ENCODE measurements at regions not wholly inside any gene's neighbourhood (a gene's known extent, or its start where the extent isn't known, plus 50 kb on each side); places are given as distances from the start of the nearest gene placed in this dataset.
"Not testable (repeated sequence)": the region's sequence is repeated elsewhere in the genome, so short reads cannot be mapped to it uniquely, and the experiment has no call there.

DNA sequence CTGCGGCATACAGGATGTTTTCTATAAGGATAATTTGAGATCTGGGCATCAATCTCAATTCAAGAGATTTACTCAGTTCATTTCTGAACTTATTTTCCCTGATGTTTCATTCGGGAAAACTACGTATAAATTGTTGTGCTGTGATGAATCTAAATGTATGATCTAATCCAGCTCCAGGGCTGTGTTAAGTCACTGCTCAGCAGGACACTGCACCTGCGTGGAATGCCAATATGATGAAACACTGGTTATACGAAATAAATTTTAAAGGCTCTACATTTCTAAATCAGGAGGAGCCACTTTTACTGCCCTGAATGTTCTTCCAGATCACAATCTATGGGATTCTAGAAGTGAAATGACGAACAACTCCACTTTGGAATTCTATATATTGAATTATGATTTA is 259.0 kb downstream of the HNMT start:
- no peak for FAIRE-seq

DNA sequence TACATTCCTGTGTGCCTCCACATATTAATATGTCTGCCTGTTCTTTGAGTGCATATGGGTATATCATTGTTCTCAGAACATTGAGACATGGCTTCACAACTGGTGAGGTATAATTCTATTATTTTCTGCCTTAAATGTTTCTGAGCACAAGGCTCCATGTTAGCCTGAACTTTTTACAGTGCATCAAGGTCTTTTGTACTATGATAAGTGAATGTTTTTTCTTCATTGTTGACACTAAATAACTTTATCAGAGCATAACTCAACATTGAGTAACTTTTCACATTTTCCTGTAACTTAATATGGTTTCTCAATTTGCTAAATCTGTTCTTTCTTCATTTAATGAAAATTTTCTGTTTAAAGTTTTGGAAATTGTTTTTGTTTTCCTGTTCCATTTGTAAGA is 262.9 kb downstream of the HNMT start:
- FAIRE-seq = no peak

DNA sequence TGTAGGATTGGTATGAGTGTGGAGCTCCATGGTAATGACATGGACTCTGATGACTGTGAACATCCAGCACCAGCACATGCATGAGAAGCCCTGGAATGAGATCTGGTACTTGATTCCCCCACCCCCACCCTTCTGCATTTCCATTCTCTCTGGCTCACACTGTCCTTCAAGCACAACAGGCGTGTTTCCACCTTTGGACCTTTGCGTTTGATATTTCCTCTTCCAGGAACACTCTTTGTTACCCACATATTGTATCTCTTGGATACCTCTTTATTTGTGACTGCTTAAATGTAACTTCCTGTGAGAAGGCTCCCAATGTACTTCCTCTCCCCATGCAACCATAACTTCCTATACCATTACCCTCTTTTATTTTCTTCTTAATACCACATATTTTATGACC is 263.8 kb downstream of the HNMT start:
- no peak for FAIRE-seq

DNA sequence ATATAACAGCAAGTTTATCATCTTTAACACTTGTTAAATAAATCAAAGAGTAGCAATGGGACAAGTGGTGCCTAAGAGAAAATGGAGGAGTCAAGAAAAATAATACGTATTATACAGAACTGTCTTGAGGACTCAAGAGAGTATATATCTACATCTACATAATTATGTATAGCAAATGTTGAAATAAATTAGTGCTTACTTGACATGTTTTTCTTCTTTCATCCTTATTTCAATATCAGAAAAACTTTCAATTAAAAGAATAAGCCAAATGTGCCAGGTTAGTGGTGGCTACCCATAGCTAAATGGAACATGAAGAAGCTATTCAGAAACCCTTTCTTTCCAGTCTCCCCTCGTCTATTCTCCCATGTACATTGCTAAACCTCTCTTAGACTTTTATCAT is 267.3 kb upstream of the SPOPL start:
- no peak for FAIRE-seq

DNA sequence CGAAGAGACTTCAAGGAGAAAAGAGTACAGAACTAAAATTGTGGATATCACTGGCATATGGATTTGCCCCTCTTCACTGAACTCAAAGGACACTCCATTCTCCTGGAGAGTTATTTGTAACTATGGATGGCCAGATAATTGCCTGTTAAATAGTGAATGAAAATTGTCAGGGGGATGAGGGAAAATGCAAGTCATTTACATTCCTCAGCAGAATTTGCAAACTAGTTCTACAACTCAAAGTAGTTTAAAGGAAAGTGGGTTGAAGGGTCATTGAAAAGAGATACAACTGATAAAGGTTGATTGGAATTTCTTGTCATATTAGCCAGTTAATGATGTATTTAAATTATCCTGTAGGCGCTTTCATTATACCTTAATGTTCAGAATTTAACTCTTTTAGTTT is 266.5 kb upstream of the SPOPL start:
- no peak for FAIRE-seq

DNA sequence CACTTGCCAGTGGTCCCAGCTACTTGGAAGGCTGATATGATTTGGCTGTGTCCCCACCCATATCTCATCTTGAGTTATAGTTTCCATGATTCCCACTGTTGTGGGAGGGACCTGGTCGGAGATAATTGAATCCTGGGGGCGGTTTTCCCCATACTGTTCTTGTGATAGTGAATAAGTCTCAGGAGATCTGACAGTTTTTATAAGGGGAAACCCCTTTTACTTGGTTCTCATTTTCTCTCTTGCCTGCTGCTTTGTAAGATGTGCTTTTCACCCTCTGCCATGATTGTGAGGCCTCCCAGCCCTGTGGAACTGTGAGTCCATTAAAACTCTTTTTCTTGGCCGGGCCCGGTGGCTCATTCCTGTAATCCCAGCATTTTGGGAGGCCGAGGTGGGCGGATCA is 265.4 kb upstream of the SPOPL start:
- FAIRE-seq = no peak

DNA sequence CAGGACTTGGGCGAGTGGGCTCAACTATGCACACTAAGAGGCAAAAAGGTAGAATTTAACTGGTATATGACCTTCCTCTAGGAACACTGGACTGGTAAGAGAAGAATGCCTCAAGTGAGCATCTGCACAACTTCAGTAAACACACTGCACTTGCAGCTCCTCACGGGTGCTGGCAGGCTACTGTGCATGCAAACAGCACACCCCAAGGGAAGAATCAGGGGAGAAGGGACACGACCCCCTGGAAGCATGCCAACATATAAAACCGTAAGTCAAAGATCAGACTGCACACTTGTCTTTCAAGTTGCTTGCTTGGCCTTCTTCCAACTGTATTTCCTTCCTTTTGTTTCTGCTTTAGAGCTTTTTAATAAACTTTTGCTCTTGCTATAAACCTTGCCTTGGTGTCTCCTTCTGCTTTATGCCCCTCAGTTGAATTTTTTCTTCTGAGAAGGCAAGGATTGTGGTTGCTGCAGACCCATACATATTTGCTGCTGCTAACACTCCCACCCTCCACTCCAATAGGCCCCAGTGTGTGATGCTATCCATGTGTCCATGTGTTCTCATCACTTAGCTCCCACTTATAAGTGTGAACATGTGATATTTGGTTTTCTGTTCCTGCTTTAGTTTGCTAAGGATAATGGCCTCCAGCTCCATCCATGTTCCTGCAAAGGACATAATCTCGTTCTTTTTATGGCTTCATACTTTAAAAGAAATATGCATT is 263.7 kb upstream of the SPOPL start:
- no peak for FAIRE-seq

DNA sequence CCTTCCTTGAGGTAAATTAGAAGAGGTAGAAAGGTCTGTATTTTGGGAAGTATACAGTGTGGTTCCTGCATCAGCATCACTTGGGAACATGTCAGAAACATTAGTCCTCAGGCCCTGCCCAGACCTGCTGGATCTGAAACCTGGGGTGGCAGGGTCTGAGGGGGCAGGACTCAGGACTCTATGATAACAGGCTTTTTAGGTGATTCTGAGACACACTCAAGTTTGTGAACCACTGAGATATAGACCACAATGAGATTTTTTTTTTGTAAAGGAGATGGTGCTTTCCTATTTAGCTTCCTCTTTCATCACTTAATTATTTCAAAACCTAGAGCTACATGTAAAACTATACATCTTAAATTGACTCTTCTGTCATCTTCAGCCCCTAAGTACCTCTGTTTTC is 262.7 kb upstream of the SPOPL start:
- no peak for FAIRE-seq

DNA sequence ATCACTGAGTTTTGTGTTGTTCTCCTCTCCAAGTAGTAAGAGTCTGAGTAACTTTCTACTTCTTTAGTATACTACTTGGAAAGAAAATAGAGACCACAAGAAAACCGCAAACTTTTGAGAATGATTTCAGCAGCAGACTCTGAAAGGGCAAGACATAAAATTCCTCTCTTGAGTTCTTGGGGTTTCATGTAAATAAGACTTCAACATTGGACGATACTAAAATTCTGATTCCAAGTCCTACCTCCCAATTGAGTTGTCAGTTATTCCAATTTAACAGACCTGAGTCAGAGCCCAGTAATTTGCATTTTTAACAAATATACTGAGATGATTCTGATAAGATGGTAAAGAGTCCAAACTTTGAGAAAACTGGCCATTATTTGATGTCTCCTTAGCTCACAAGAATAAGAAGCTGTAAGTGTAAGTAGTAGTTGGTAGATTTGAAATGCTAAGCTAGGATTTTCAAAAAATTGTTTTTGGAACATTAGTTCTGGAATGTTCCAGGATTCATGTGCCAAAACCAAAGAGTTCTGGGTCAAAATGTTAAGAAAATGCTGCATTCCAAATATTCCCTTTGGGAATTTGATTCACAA is 261.6 kb upstream of the SPOPL start:
- FAIRE-seq = no peak

DNA sequence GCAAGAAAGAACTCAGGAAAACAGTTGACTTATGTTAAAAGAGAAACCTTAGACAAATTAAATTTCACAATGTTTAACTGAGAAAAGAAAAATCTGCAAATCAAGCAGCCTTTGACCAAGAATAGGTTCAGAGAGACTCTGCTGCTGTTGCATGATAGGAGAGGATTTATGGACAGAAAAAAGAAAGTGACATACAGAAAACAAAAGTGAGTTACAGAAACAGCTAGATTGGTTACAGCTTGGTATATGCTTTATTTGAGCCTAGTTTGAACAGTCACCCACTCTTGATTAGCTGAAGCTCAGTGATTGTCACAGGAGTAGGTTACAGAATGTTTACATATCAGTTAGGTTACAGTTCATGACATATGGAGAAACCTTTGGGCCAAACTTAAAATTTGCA is 258.2 kb upstream of the SPOPL start:
- FAIRE-seq = no peak

DNA sequence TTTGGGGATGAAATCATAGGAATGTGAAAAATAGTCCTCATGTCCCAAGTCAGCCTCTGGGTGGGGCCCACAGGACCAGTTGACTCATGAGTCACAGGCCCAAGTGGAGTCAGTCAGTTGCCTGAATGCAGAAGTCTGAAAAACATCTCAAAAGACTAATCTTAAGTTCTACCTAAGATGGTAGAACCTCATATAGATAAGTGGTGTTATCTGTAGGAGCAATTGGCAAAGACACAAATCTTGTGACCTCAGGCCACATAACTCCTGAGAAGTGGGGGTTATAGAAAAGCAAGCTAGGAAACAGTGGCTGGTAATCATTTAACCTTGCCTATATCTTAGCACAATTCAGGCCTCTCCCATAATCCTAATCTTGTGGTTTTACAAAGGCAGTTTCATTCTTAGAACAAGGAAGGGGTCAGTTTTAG is 257.1 kb upstream of the SPOPL start:
- FAIRE-seq = no peak

DNA sequence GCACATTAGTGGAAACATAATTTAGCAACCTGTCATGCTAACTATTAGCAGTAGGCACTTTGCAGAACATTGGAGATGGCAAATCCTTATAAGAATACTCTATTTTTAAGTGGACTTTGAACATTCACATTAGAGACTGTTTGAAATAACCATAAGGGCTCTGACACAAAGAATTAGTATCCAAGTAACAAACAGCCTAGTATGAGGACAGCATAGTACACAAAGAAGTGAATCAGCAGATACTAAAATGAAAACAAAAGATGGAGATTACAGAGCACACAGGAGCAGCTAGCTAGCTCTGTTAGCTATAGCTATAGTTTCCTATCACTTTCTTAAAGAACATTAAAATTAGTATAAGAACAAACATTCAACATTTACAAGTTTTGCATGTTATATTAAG is 256.3 kb upstream of the SPOPL start:
- FAIRE-seq = peak; percentile 100

DNA sequence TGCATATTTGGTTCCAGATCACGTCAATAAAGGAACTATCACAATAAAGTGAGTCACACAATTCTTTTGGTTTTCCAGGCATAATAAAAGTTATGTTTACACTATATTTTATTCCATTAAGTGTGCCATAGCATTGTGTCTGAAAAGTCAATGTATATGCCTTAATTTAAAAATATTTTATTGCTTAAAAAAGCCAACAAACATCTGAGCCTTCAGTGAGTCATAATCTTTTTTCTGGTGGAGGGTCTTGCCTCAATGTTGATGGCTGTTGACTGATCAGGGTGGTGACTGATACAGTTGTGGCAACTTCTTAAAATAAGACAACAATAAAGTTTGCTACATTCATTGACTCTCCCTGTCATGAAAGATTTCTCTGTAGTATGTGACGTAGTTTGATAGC is 254.3 kb upstream of the SPOPL start:
- no peak for FAIRE-seq

DNA sequence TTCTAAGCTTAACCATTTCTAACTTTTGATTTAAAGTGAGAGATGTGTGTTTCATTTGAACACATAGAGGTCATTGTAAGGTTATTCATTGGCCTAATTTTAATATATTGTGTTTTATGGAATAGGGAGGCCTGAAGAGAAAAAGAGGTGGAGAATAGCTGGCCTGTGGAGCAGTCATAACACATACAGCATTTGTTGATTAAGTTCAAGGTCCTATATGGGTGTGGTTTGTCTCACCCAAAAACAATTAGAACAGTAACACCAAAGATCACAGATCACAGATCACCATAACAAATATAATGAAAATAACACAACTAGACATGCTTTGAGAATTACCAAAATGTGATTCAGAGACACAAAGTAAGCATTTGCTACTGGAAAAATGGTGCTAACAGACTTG is 252.4 kb upstream of the SPOPL start:
- no peak for FAIRE-seq

DNA sequence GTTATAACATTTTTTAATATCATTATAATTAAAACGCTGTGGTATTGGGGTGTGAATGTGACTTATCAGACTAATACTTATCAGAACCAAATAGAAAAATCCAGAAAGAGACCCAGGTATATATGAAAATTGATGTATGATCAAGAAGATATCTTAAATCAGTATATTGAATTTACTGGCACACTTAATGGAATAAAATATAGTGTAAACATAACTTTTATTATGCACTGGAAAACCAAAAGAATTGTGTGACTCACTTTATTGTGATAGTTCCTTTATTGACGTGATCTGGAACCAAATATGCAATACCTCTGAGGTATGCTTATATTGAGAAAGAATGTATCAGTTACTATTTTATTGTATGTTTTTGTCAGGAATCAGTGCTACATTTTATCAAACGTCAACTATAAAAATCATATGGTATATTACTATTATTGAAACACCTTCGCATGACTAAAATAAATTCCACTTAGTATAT is 250.7 kb upstream of the SPOPL start:
- FAIRE-seq = peak; percentile 99

DNA sequence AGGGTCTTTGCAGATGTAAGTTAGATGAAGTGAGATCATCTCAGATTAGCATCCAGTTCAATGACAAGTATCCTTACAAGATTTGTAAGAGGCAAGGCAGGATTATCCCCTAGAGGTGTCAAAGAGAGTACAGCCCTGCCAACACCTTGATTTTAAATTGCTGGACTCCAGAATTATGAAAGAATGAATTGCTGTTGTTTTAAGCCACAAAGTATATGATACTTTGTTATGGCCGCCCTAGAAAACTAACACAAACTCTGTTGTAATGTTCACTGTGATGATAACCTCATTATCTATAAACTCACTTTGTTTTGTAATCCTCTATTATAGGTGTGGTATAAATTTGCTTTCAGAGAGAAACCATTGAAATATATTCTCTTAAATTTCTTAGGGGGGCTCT is 249.0 kb upstream of the SPOPL start:
- no peak for FAIRE-seq

DNA sequence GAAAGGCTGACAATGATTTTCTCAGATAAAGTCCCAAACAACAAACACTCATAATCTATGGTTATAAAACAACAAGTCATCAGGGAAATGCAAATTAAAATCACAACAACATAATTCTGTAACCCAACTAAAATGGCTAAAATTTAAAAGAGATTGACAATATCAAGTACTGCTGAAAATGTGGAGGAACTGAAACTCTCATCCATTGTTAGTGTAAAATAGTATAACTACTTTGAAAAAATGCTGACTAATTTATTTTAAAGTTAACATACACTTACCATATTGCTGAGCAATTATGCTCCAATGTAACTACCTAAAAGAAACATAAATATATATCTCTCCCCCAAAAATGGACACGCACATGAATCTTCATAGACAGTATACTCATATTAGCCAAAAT is 245.9 kb upstream of the SPOPL start:
- FAIRE-seq = no peak

DNA sequence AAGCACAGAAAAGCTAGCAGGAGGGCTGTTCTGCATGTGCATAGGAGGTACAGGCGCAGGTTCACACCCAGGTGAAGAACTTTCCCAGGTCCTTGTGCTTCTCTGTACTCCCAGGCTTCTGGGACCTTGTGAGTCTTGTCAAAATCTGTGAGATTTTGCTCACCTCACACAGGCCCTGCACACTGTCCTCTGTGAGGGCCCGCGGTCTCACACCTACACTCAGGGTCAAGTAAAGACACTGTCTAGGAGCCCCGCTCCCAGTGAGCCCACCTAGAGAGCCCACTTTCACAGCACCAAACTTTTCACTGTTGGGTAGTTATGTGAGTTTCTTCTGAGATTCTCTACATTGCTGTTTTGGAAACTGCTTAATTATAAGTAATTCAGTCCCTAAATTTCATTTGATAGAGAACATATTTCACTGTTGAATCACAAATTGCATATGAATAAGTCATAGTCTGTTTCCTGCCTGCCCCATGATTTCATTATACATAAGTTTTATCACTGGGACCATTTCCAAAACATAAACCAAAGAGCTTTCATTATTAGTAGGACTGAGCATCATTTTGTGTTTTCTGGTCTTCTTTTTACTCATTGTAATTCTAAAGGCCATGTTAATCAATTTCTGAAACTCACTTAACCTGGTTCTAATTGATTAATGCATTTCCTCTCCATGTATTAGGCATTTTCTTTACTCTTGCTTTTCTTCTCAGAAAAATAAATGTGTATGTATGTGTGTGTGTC is 234.2 kb upstream of the SPOPL start:
- no peak for FAIRE-seq

DNA sequence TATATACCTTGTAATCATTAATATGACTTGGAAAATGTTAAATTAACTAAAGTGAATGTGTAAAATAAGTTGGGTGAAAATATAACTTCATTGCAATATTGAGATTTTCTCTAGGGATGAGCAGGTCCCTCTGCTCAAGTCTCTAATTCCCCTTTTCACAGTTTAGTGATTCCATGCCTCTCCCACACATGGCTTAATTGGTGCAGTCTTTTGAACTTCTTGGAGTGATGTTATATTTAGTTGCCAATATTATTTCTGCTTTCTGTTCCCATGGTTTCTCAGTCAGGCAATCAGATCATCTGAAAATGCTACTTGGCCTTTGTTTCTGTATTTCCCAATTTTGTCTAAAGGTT is 233.7 kb upstream of the SPOPL start:
- FAIRE-seq = no peak

DNA sequence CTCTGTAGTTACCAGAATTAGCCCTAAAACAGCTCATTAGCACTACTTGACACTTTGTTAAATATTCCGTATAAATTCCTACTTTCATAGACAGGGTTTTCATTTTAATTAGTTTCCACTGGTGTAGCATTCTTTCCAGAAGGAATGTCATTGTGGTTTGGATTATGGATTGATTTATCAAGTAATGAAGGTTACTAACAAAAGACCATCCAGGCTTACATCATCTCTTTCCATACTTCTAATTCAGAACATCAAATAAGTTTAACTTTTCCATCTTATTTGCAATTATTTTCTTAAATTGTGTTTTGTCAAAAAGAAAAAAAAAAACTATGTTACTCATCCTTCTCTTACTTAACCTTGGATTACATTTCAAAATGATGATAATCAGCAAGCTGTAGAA is 231.8 kb upstream of the SPOPL start:
- no peak for FAIRE-seq

DNA sequence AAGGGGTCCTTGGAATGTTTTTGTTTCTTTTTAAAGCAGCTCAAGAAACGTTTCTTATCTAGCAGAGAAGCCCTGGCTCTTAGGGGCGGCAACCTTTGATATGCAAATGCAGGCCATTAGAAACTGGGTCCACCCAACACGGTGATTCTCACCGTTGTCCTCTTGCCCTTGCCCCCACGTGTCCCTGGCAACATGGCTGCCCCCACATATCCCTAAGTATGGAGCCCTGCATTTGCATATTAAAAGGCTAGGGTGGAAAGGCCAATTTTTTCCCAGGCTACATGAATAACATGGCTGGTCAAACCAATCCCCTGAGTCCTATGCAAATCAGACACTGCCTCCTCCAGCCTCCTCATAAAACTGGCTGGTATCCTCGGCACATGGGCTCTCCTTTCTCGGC is 230.1 kb upstream of the SPOPL start:
- FAIRE-seq = no peak

DNA sequence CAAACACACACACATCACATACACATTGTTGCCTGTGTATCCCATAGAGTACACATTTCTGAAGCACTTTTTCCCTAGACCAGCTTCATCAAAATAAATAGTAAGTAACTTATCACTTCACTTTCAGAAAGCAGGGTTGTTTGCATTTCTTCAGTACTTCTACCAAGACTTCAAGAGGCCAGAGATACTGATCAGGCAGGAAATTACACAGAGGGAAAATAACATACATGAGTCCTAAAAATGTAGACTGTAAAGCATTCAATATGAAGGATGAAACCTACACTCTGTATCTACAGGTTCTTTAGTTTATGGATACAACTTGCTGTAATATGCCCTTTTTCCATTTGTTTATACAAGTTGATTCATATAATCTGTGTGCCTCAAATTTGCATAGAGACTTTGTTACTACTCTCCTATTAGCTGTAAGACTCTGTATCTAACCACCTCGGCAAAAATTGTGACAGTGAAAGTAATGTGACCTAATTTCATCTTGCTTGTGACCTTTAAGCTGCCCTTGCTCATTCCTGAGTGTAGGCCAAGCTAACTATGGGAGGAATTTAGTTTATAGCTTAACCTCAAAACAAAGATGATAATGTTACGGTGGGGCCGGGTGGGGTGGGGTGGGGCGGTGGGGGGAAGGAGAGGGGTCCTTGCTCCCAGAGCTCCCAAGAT is 228.9 kb upstream of the SPOPL start:
- FAIRE-seq = no peak

DNA sequence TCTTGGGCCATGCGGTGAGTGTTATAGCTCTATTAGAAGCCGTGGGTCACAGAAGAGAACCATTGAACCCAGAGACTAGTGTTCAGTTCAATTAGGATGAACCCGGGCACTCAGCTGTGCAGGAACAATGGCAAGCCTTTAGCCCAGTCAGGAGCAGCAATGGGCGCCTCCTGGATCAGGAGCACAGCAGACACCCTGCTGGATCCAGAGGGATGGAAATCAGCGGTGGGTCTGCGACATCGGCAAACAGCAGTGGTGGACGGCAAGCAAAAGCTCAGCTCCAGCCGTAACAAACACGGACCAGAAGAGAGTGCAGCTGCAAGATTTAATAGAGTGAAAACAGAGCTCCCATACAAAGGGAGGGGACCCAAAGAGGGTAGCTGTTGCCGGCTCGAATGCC is 228.3 kb upstream of the SPOPL start:
- not testable (repeated sequence) for FAIRE-seq
